Activated CD8-positive, alpha-beta memory T cell treated with anti-CD3 and anti-CD28 coated beads, Interleukin-2, amount 10 ng/mL, durations not matched to agents 7 days and 5 days (primary cell): ENCODE measurements at regions not wholly inside any gene's neighbourhood (a gene's known extent, or its start where the extent isn't known, plus 50 kb on each side); places are given as distances from the start of the nearest gene placed in this dataset.

ENCODE experiments used
- ATAC-seq: fragments of 150-1000 bp; cut with Tn5 transposase; one replicate; pipeline ENCODE4 v1.10.0; 2021; ENCODE audit warnings: moderate library complexity
- CTCF ChIA-PET: fragments of 350-600 bp; sonication (Branson Sonifier 250); formaldehyde crosslinking; loops from one replicate; lab custom pipeline; 2021; ENCODE audit warnings: antibody characterized with exemption; lab: Charles Lee
- DNase-seq: peaks from one replicate; pipeline ENCODE4 v3.0.0-alpha.2; 2020
- H3K27ac Mint-ChIP-seq: one replicate; pipeline ENCODE4 v1.8.0; 2021; ENCODE audit warnings: mild to moderate bottlenecking, mixed read lengths
- H3K27me3 Mint-ChIP-seq: one replicate; pipeline ENCODE4 v1.8.0; 2021; ENCODE audit warnings: mixed read lengths
- H3K36me3 Mint-ChIP-seq: one replicate; pipeline ENCODE4 v1.8.0; 2021; ENCODE audit warnings: mild to moderate bottlenecking, mixed read lengths
- H3K4me1 Mint-ChIP-seq: one replicate; pipeline ENCODE4 v1.8.0; 2021; ENCODE audit warnings: mixed read lengths
- H3K4me3 Mint-ChIP-seq: one replicate; pipeline ENCODE4 v1.8.0; 2021; ENCODE audit warnings: mild to moderate bottlenecking, moderate library complexity, mixed read lengths
- H3K9me3 Mint-ChIP-seq: one replicate; pipeline ENCODE4 v1.8.0; 2022; ENCODE audit warnings: low read depth, mixed read lengths

DNA sequence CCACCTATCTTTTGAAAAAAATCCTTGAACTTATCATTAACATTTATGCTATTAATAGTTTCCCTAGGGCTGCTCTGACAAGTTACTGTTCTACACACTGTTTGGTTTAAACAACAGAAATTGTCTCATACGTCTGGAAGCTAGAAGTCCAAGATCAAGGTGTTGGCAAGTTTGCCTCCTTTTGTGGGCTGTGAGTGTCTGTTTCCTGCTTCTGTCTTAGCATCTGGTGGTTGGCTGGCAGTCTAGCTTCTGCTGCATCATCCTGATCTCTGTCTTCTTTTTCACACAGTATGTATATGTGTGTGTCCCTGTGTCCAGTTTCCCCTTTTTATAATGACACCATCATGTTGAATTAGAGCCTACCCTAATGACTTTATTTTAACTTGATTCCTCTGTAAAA is 154.8 kb downstream of the RPS12 start:
- H3K9me3 Mint-ChIP-seq: no peaks in the 10 kb centered on the region
- H3K27ac Mint-ChIP-seq: no peak overlapping the region
- H3K4me3 Mint-ChIP-seq: no peak overlapping the region
- peaks cover 3% of the 10 kb centered on the region for H3K4me1 Mint-ChIP-seq
- DNase-seq (no peak), ATAC-seq (no peak)
- peaks cover 36% of the 10 kb centered on the region for H3K27me3 Mint-ChIP-seq
- CTCF ChIA-PET: no interaction called here
- no peaks in the 10 kb centered on the region for H3K36me3 Mint-ChIP-seq

DNA sequence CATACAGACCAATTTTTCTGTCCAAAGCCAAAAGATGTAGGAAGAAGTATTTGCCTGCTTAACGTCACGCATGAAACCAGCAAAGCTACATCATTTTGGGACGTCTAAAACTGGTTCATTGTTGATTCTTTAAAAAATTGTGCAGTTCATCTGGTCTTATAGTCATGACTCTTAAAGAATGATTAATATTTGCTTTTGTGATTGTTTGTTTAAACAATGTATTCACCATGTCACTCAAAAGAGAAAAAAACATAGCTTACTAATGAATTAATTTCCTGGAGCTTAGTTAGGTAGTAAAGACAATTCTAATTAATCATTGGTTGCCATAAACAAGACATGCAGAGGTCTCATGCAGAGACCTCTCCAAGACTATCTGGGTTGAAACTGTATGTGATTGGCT is 157.3 kb downstream of the RPS12 start:
- ATAC-seq (no peak), DNase-seq (no peak)
- Mint-ChIP-seq H3K9me3 (no peaks in the 10 kb centered on the region), H3K36me3 (no peaks in the 10 kb centered on the region), H3K4me3 (no peak overlapping the region), H3K4me1 (no peaks in the 10 kb centered on the region), H3K27ac (no peak overlapping the region), H3K27me3 (peaks cover 36% of the 10 kb centered on the region)
- CTCF ChIA-PET: interaction anchor here (0.9 kb wide), 1 partner anchor 16 kb away, joined by 3 read pairs; no protein-coding TSS in a partner anchor

DNA sequence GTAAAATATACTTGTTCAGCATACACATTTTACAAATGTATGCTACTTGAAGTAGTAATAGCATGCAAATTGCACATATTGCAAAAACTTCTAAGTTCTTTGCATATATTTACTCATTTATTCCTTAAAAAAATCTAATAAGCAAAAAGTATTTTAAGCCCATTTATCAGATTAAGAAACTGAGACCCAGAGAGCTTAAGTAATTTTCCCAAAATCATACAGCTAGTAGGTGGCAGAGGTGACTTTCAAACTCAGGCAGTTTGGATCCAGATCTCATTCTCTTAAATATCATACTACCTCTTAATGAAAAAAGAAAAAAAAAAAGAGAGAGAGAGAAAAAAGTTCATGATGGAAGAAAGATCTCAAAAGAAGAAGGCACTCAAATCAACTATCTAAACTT is 157.9 kb downstream of the RPS12 start:
- CTCF ChIA-PET: interaction anchor here (0.8 to 1.4 kb wide), 2 partner anchors 10 to 93 kb away, joined by 3 to 5 read pairs; no protein-coding TSS in a partner anchor
- no peak overlapping the region for H3K4me3 Mint-ChIP-seq
- ATAC-seq: no peak
- H3K27me3 Mint-ChIP-seq: peaks cover 36% of the 10 kb centered on the region
- no peaks in the 10 kb centered on the region for H3K9me3 Mint-ChIP-seq
- no peaks in the 10 kb centered on the region for H3K4me1 Mint-ChIP-seq
- no peak overlapping the region for H3K27ac Mint-ChIP-seq
- H3K36me3 Mint-ChIP-seq: no peaks in the 10 kb centered on the region
- DNase-seq: no peak

- Mint-ChIP-seq H3K9me3 (no peaks in the 10 kb centered on the region), H3K4me1 (no peaks in the 10 kb centered on the region), H3K27ac (no peak overlapping the region), H3K36me3 (no peaks in the 10 kb centered on the region), H3K27me3 (peaks cover 37% of the 10 kb centered on the region), H3K4me3 (no peak overlapping the region)
- DNase-seq (no peak), ATAC-seq (no peak)
- CTCF ChIA-PET: interaction anchor here (0.8 to 1.4 kb wide), 2 partner anchors 10 to 92 kb away, joined by 3 to 5 read pairs; no protein-coding TSS in a partner anchor
Measured at GRCh38 chr6:132972971-132973370, 158.6 kb downstream of the RPS12 start.

GRCh38 chr6:132973514-132973993 is 159.2 kb downstream of the RPS12 start:
- H3K9me3 Mint-ChIP-seq: no peaks in the 10 kb centered on the region
- ATAC-seq (no peak), DNase-seq (no peak)
- no peaks in the 10 kb centered on the region for H3K4me1 Mint-ChIP-seq
- H3K36me3 Mint-ChIP-seq: no peaks in the 10 kb centered on the region
- no peak overlapping the region for H3K4me3 Mint-ChIP-seq
- H3K27me3 Mint-ChIP-seq: peaks cover 37% of the 10 kb centered on the region
- no peak overlapping the region for H3K27ac Mint-ChIP-seq
- CTCF ChIA-PET: interaction anchor here (1.4 to 1.5 kb wide), 2 partner anchors 11 kb away, joined by 3 to 5 read pairs; no protein-coding TSS in a partner anchor

DNA sequence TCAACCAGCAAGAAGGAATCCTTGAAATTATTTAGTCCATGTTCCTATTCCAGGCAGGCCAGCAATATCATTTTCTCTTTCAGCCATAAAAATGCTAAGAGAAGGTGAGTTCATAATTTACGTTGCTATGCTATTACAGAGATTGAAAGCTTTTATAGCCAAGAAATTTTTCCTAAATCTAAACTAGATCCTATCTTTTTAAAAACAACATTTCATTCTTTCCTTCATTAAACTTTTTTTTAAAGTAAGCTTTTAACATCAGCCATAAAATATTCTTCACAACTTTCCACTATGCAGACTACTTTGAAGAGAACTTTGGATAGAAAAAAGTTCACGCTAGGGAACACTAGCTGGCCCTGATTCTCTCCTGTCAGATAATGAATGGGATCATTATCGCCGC is 159.8 kb downstream of the RPS12 start:
- ATAC-seq: no peak
- CTCF ChIA-PET: interaction anchor here (1.5 kb wide), 1 partner anchor 11 kb away, joined by 3 read pairs; no protein-coding TSS in a partner anchor
- DNase-seq: no peak
- Mint-ChIP-seq H3K9me3 (no peaks in the 10 kb centered on the region), H3K4me1 (no peaks in the 10 kb centered on the region), H3K27me3 (peaks cover 36% of the 10 kb centered on the region), H3K27ac (no peak overlapping the region), H3K4me3 (no peak overlapping the region), H3K36me3 (no peaks in the 10 kb centered on the region)

- Mint-ChIP-seq H3K27ac (no peak overlapping the region), H3K4me1 (no peaks in the 10 kb centered on the region), H3K4me3 (no peak overlapping the region), H3K9me3 (no peaks in the 10 kb centered on the region), H3K36me3 (no peaks in the 10 kb centered on the region), H3K27me3 (peaks cover 28% of the 10 kb centered on the region)
- ATAC-seq (no peak), DNase-seq (no peak)
- CTCF ChIA-PET: no interaction called here
Measured at GRCh38 chr6:132977413-132977812, 163.0 kb downstream of the RPS12 start.

GRCh38 chr6:132978685-132979084 is 164.3 kb downstream of the RPS12 start:
- ATAC-seq: no peak
- Mint-ChIP-seq H3K27ac (no peak overlapping the region), H3K9me3 (no peaks in the 10 kb centered on the region), H3K4me3 (no peak overlapping the region), H3K4me1 (no peaks in the 10 kb centered on the region), H3K27me3 (peaks cover 22% of the 10 kb centered on the region), H3K36me3 (no peaks in the 10 kb centered on the region)
- no peak for DNase-seq
- CTCF ChIA-PET: no interaction called here

DNA sequence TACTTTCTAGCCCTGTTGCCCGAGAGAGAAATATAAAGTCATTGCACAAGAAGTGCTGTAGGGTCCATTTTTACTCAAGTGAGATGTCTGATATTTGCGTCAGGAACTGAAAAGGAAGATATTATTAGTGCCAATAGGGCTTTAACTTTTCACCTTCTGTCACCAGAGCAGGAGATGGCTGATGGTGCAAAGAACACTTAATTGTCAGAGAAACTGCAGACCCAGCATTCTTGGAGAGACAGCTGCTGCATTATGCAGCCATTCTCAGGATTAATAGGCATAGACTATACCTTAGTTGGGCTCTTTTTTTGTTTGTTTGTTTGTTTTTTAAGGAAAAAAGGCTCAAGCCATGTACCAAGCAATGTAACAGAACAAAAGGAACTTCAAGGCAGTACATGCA is 179.4 kb downstream of the RPS12 start:
- CTCF ChIA-PET: no interaction called here
- Mint-ChIP-seq H3K27ac (no peak overlapping the region), H3K36me3 (no peaks in the 10 kb centered on the region), H3K4me1 (no peaks in the 10 kb centered on the region), H3K27me3 (peaks cover 13% of the 10 kb centered on the region), H3K4me3 (no peak overlapping the region), H3K9me3 (no peaks in the 10 kb centered on the region)
- no peak for ATAC-seq
- DNase-seq: no peak

DNA sequence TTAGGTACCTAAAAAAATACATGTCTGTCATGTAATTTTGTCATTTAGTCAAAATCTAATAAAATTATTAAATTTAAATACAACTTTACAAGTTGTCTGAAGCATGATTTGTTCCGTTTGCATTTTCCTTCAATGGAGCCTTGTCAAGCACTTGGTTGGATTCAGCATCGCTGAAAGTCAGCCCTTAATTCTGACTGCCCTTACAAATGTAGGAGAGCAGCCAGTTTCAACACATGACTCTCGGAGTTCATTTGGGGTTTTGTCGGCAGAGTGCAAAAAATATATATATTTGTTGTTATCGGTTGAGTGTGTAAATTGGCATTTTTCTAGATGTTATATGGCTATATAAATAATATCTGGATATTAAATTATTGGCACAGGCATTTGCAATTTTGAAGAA is 180.6 kb downstream of the RPS12 start:
- no peak overlapping the region for H3K27ac Mint-ChIP-seq
- CTCF ChIA-PET: no interaction called here
- no peaks in the 10 kb centered on the region for H3K36me3 Mint-ChIP-seq

GRCh38 chr6:132995432-132995831 is 181.1 kb downstream of the RPS12 start:
- Mint-ChIP-seq H3K36me3 (no peaks in the 10 kb centered on the region), H3K4me1 (no peaks in the 10 kb centered on the region), H3K27me3 (peaks cover 7% of the 10 kb centered on the region), H3K4me3 (no peak overlapping the region), H3K9me3 (no peaks in the 10 kb centered on the region), H3K27ac (no peak overlapping the region)
- ATAC-seq: no peak
- no peak for DNase-seq
- CTCF ChIA-PET: no interaction called here

More for the DNA sequence above, 180.6 kb downstream of the RPS12 start:
- Mint-ChIP-seq H3K27me3 (peaks cover 10% of the 10 kb centered on the region), H3K9me3 (no peaks in the 10 kb centered on the region), H3K4me1 (no peaks in the 10 kb centered on the region), H3K4me3 (no peak overlapping the region)
- DNase-seq (no peak), ATAC-seq (no peak)

- no peak for DNase-seq
- Mint-ChIP-seq H3K27me3 (peaks cover 2% of the 10 kb centered on the region), H3K4me3 (no peak overlapping the region), H3K36me3 (no peaks in the 10 kb centered on the region), H3K4me1 (no peaks in the 10 kb centered on the region), H3K27ac (no peak overlapping the region), H3K9me3 (no peaks in the 10 kb centered on the region)
- no peak for ATAC-seq
- CTCF ChIA-PET: no interaction called here
Measured at GRCh38 chr6:132998418-132998817, 184.0 kb downstream of the RPS12 start.

GRCh38 chr6:133001040-133001565 is 186.7 kb downstream of the RPS12 start:
- H3K27ac Mint-ChIP-seq: no peak overlapping the region
- CTCF ChIA-PET: no interaction called here

DNA sequence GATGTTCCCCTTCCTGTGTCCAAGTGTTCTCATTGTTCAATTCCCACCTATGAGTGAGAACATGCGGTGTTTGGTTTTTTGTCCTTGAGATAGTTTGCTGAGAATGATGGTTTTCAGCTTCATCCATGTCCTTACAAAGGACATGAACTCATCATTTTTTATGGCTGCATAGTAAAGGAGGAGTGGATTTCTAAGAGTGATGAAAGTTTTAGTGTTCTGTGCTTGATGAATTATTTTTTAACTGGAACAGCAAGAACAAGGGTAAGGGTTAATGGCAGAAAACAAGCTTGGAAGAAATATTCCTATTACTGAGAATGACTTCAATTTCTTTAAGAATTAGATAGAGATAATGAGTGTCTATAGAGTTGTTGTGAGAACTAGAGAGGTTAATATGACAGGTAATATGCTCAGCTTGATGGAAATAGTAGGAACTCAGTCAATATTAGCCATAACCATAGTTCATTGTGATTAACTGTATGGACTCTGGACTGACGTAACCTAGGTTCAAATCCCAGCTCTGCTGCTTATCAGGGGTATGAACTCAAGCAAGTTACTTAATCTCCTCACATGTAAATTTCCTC is 190.0 kb downstream of the RPS12 start:
- Mint-ChIP-seq H3K9me3 (no peaks in the 10 kb centered on the region), H3K4me1 (no peaks in the 10 kb centered on the region), H3K27me3 (no peaks in the 10 kb centered on the region), H3K36me3 (no peaks in the 10 kb centered on the region), H3K27ac (no peak overlapping the region), H3K4me3 (no peak overlapping the region)
- DNase-seq: no peak
- ATAC-seq: no peak
- CTCF ChIA-PET: no interaction called here

More at GRCh38 chr6:133001040-133001565, 186.7 kb downstream of the RPS12 start:
- no peaks in the 10 kb centered on the region for H3K36me3 Mint-ChIP-seq
- DNase-seq: no peak
- H3K4me1 Mint-ChIP-seq: no peaks in the 10 kb centered on the region
- H3K27me3 Mint-ChIP-seq: no peaks in the 10 kb centered on the region
- H3K4me3 Mint-ChIP-seq: no peak overlapping the region
- no peaks in the 10 kb centered on the region for H3K9me3 Mint-ChIP-seq
- ATAC-seq: no peak
